ENCODE measurements at regions not wholly inside any gene's neighbourhood (a gene's known extent, or its start where the extent isn't known, plus 50 kb on each side); places are given as distances from the start of the nearest gene placed in this dataset.

- H3K27me3 ChIP-seq (ENCODE audit: insufficient read depth, low read length) = peaks cover 58% of the 10 kb centered on the region
- intact Hi-C loops (cut with micrococcal nuclease) = no loop called here
- H3K9ac ChIP-seq (ENCODE audit: low read length) = no peak overlapping the region
- BruUV-seq (replicated peaks) = no TSS peak
- ATAC-seq (no peak), DNase-seq (ENCODE audit: low read depth, low spot score) (no peak)
- CTCF ChIA-PET = interaction anchor here (1.1 kb wide), 1 partner anchor 26 kb away, joined by 4 read pairs; no protein-coding TSS in a partner anchor
- H3K4me3 ChIP-seq (replicated peaks in 1 of 2; ENCODE audit: low read depth in 1 of 2, low read length in 2 of 2) = no peak overlapping the region
- 0 out of 4 replicates have a peak, but pooled peaks cover 0 to 4% of the 10 kb centered on the region in 2 experiments for H3K4me1 ChIP-seq (ENCODE audit: control insufficient read depth in 1 of 2, insufficient read depth in 2 of 2, low read length in 2 of 2)
- no peaks in the 10 kb centered on the region for H3K79me2 ChIP-seq (ENCODE audit: insufficient read depth, low read length)
- H3K27ac ChIP-seq (ENCODE audit: low read depth, low read length) = no peak overlapping the region
- H2AFZ ChIP-seq (ENCODE audit: low read depth, low read length, poor library complexity, severe bottlenecking) = no peak overlapping the region
- no peaks in the 10 kb centered on the region for H3K9me3 ChIP-seq (ENCODE audit: control insufficient read depth in 1 of 2, insufficient read depth in 1 of 2, low read depth in 1 of 2, low read length in 2 of 2)
- no peak overlapping the region for H3K4me2 ChIP-seq (ENCODE audit: low read length)
- no peaks in the 10 kb centered on the region for H4K20me1 ChIP-seq (ENCODE audit: insufficient read depth)
- no peak for TF ChIP-seq SRF (IDR thresholded peaks at IDR 0.05; ENCODE audit: low read depth)
- TF ChIP-seq ZNF274 (IDR thresholded peaks at IDR 0.05; ENCODE audit: low read depth, low read length) = no peak
- TF ChIP-seq YY1 (IDR thresholded peaks at IDR 0.05; ENCODE audit: extremely low read depth, insufficient replicate concordance, low read depth, low read length) = no peak
- TF ChIP-seq EZH2 (IDR thresholded peaks at IDR 0.05) = no peak
- no peak for TF ChIP-seq FOSL1 (IDR thresholded peaks at IDR 0.05; ENCODE audit: low read depth)
- TF ChIP-seq, protein P1, sequence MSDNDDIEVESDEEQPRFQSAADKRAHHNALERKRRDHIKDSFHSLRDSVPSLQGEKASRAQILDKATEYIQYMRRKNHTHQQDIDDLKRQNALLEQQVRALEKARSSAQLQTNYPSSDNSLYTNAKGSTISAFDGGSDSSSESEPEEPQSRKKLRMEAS (IDR thresholded peaks at IDR 0.05) = no peak
- TF ChIP-seq ZBTB33 (IDR thresholded peaks at IDR 0.05; ENCODE audit: extremely low read depth, insufficient replicate concordance, low read length) = no peak
- TF ChIP-seq JUND (IDR thresholded peaks at IDR 0.05) = no peak
- no peak for TF ChIP-seq ZFX (IDR thresholded peaks at IDR 0.05)
- no peak for TF ChIP-seq SP1 (IDR thresholded peaks at IDR 0.05; ENCODE audit: low read depth)
- no peak for TF ChIP-seq EGR1 (IDR thresholded peaks at IDR 0.05; ENCODE audit: low read depth)
- TF ChIP-seq POLR2AphosphoS5 (IDR thresholded peaks at IDR 0.05; ENCODE audit: low read depth, low read length) = no peak
- TF ChIP-seq TCF7L2 (IDR thresholded peaks at IDR 0.05; ENCODE audit: borderline replicate concordance, extremely low read depth, insufficient read depth, insufficient read length) = no peak
- no peak for TF ChIP-seq EZH2phosphoT487 (IDR thresholded peaks at IDR 0.05; ENCODE audit: borderline replicate concordance)
- TF ChIP-seq, protein P2, sequence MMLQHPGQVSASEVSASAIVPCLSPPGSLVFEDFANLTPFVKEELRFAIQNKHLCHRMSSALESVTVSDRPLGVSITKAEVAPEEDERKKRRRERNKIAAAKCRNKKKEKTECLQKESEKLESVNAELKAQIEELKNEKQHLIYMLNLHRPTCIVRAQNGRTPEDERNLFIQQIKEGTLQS (IDR thresholded peaks at IDR 0.05) = no peak
- no peak for TF ChIP-seq SIN3A (IDR thresholded peaks at IDR 0.05; ENCODE audit: low read depth)
- TF ChIP-seq CBX3 (IDR thresholded peaks at IDR 0.05; ENCODE audit: low read depth) = no peak
- TF ChIP-seq, protein P3, sequence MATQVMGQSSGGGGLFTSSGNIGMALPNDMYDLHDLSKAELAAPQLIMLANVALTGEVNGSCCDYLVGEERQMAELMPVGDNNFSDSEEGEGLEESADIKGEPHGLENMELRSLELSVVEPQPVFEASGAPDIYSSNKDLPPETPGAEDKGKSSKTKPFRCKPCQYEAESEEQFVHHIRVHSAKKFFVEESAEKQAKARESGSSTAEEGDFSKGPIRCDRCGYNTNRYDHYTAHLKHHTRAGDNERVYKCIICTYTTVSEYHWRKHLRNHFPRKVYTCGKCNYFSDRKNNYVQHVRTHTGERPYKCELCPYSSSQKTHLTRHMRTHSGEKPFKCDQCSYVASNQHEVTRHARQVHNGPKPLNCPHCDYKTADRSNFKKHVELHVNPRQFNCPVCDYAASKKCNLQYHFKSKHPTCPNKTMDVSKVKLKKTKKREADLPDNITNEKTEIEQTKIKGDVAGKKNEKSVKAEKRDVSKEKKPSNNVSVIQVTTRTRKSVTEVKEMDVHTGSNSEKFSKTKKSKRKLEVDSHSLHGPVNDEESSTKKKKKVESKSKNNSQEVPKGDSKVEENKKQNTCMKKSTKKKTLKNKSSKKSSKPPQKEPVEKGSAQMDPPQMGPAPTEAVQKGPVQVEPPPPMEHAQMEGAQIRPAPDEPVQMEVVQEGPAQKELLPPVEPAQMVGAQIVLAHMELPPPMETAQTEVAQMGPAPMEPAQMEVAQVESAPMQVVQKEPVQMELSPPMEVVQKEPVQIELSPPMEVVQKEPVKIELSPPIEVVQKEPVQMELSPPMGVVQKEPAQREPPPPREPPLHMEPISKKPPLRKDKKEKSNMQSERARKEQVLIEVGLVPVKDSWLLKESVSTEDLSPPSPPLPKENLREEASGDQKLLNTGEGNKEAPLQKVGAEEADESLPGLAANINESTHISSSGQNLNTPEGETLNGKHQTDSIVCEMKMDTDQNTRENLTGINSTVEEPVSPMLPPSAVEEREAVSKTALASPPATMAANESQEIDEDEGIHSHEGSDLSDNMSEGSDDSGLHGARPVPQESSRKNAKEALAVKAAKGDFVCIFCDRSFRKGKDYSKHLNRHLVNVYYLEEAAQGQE (IDR thresholded peaks at IDR 0.05; ENCODE audit: low read depth) = no peak
- TF ChIP-seq CTCF (IDR thresholded peaks at IDR 0.05 in 2 of 3, conservative IDR thresholded peaks at IDR 0.05 in 1 of 3; ENCODE audit: borderline replicate concordance in 1 of 3, insufficient read depth in 1 of 3, low read depth in 2 of 3, low read length in 2 of 3) = no peak
- POLR2A ChIA-PET = no interaction called here
- H3K9me2 ChIP-seq (ENCODE audit: insufficient read depth) = no peaks in the 10 kb centered on the region
- no peaks in the 10 kb centered on the region for H3K36me3 ChIP-seq (ENCODE audit: control insufficient read depth in 1 of 2, insufficient read depth in 2 of 2, low read length in 2 of 2)
- RAD21 ChIA-PET (ENCODE audit: low non-redundant PET in 1 of 2, low total read pairs in 2 of 2, uncharacterized antibody in 2 of 2, unreplicated experiment in 2 of 2) = no interaction called here
Observed at GRCh38 chr5:174352681-174353080, 307.2 kb downstream of the NSG2 start.

Measured in HCT116 (cell line).